ENCODE measurements at regions not wholly inside any gene's neighbourhood (a gene's known extent, or its start where the extent isn't known, plus 50 kb on each side); places are given as distances from the start of the nearest gene placed in this dataset.

DNA sequence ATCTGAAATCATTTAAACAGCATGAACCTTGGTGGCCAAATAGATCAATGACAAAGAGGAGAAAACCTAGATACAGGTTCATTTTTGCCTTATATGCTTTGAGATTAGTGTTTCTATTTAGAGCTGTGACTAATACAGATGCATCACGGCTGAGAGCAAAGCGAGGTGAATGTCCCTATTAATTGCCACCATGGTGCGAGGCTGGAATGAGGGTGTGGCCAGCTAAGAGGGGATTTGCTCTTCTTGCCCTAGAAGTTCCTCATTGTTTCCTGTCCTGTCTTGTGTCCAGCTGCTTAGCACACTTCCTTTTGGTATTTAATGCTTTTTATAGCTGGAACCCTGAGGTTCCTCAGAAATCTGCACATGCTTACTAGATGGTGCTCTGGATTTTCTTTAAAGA lies 339.1 kb upstream of the RGMA start:
- TF ChIP-seq, protein P1, sequence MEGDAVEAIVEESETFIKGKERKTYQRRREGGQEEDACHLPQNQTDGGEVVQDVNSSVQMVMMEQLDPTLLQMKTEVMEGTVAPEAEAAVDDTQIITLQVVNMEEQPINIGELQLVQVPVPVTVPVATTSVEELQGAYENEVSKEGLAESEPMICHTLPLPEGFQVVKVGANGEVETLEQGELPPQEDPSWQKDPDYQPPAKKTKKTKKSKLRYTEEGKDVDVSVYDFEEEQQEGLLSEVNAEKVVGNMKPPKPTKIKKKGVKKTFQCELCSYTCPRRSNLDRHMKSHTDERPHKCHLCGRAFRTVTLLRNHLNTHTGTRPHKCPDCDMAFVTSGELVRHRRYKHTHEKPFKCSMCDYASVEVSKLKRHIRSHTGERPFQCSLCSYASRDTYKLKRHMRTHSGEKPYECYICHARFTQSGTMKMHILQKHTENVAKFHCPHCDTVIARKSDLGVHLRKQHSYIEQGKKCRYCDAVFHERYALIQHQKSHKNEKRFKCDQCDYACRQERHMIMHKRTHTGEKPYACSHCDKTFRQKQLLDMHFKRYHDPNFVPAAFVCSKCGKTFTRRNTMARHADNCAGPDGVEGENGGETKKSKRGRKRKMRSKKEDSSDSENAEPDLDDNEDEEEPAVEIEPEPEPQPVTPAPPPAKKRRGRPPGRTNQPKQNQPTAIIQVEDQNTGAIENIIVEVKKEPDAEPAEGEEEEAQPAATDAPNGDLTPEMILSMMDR (IDR thresholded peaks at IDR 0.05): no peak
- TF ChIP-seq POLR2A (IDR thresholded peaks at IDR 0.05): no peak
